GM18499 (cell line): ENCODE measurements at regions not wholly inside any gene's neighbourhood (a gene's known extent, or its start where the extent isn't known, plus 50 kb on each side); places are given as distances from the start of the nearest gene placed in this dataset.

ENCODE experiments used
- ATAC-seq: cut with Tn5 transposase; IDR thresholded peaks from one replicate; pipeline ENCODE4 v1.9.1; 2021; ENCODE audit warnings: moderate number of reproducible peaks; ENCODE audit not compliant: insufficient read depth, unreplicated experiment

GRCh38 chr7:34263168-34263567 lies 357.8 kb downstream of the BMPER start:
- ATAC-seq, result no peak

GRCh38 chr7:34269084-34269483 lies 363.7 kb downstream of the BMPER start:
- no peak for ATAC-seq

- ATAC-seq, result no peak
Measured at GRCh38 chr7:34275624-34276023, 370.3 kb downstream of the BMPER start.

- ATAC-seq, result no peak
Measured at GRCh38 chr7:34277016-34277802, 371.9 kb downstream of the BMPER start.

GRCh38 chr7:34277803-34278199 lies 372.5 kb downstream of the BMPER start:
- ATAC-seq, result no peak

GRCh38 chr7:34281260-34281659 lies 375.9 kb downstream of the BMPER start:
- no peak for ATAC-seq

GRCh38 chr7:34282271-34282670 lies 375.7 kb upstream of the NPSR1 start:
- ATAC-seq, result no peak

GRCh38 chr7:34296663-34297062 lies 361.4 kb upstream of the NPSR1 start:
- ATAC-seq, result no peak

- ATAC-seq, result no peak
Measured at GRCh38 chr7:34298492-34299013, 359.5 kb upstream of the NPSR1 start.

GRCh38 chr7:34299066-34299465 lies 359.0 kb upstream of the NPSR1 start:
- no peak for ATAC-seq

- no peak for ATAC-seq
Measured at GRCh38 chr7:34307540-34307939, 350.5 kb upstream of the NPSR1 start.

- ATAC-seq, result no peak
Measured at GRCh38 chr7:34308595-34308994, 349.4 kb upstream of the NPSR1 start.

- no peak for ATAC-seq
Measured at GRCh38 chr7:34309116-34309515, 348.9 kb upstream of the NPSR1 start.

GRCh38 chr7:34309584-34309983 lies 348.4 kb upstream of the NPSR1 start:
- no peak for ATAC-seq

- no peak for ATAC-seq
Measured at GRCh38 chr7:34311591-34311990, 346.4 kb upstream of the NPSR1 start.

- no peak for ATAC-seq
Measured at GRCh38 chr7:34312624-34313023, 345.4 kb upstream of the NPSR1 start.

- no peak for ATAC-seq
Measured at GRCh38 chr7:34313289-34313688, 344.7 kb upstream of the NPSR1 start.

GRCh38 chr7:34315032-34315431 lies 343.0 kb upstream of the NPSR1 start:
- no peak for ATAC-seq

- no peak for ATAC-seq
Measured at GRCh38 chr7:34317039-34317438, 341.0 kb upstream of the NPSR1 start.

GRCh38 chr7:34320412-34320811 lies 337.6 kb upstream of the NPSR1 start:
- ATAC-seq, result no peak

- peak; percentile 83 for ATAC-seq
Measured at GRCh38 chr7:34320926-34321661, 336.9 kb upstream of the NPSR1 start.

GRCh38 chr7:34322841-34323240 lies 335.2 kb upstream of the NPSR1 start:
- no peak for ATAC-seq
